GM23338 (cell line): ENCODE measurements at regions not wholly inside any gene's neighbourhood (a gene's known extent, or its start where the extent isn't known, plus 50 kb on each side); places are given as distances from the start of the nearest gene placed in this dataset.

Experiments used
- CREB1 ChIP-seq: fragments of 250-450 bp; sonication (Bioruptor Pico); IDR thresholded peaks from 2 replicates; pipeline ENCODE4 v1.5.0; 2020; ENCODE audit warnings: low read depth, mild to moderate bottlenecking, moderate library complexity
- EZH2 ChIP-seq: fragments of 200-600 bp; sonication (generic); IDR thresholded peaks from one replicate; pipeline ENCODE4 v1.8.0; 2017; ENCODE audit warnings: antibody characterized with exemption, mild to moderate bottlenecking, low read depth; ENCODE audit not compliant: unreplicated experiment
- EZH2phosphoT487 ChIP-seq: fragments of 200-600 bp; sonication (generic); IDR thresholded peaks from one replicate; pipeline ENCODE4 v1.8.1; 2018; ENCODE audit warnings: antibody characterized with exemption; ENCODE audit not compliant: unreplicated experiment
- JUNB ChIP-seq: IDR thresholded peaks from one replicate; pipeline ENCODE4 v1.6.1; 2016; ENCODE audit warnings: antibody characterized with exemption; ENCODE audit not compliant: unreplicated experiment
- NANOG ChIP-seq: IDR thresholded peaks from 2 replicates; pipeline ENCODE4 v1.6.1; 2016; ENCODE audit warnings: antibody characterized with exemption, borderline replicate concordance
- POLR2AphosphoS5 ChIP-seq: IDR thresholded peaks from 2 replicates; pipeline ENCODE4 v1.6.1; 2016; ENCODE audit warnings: antibody characterized with exemption, low read depth
- STAT1 ChIP-seq: IDR thresholded peaks from one replicate; pipeline ENCODE4 v1.6.1; 2016; ENCODE audit warnings: antibody characterized with exemption; ENCODE audit not compliant: unreplicated experiment
- ZNF114 ChIP-seq: fragments of 250-450 bp; sonication (Bioruptor Pico); IDR thresholded peaks from 2 replicates; pipeline ENCODE4 v1.5.0; 2020; ENCODE audit warnings: mild to moderate bottlenecking, moderate library complexity
- TF ChIP-seq, protein P1 (sequence below), 2 experiments: fragments of 200-600 bp in 1 of 2; sonication (generic) in 1 of 2; conservative IDR thresholded peaks; 2 replicates each; pipeline versions ENCODE4 v1.5.1 to v1.6.1; 2016 to 2017; ENCODE audit warnings: antibody characterized with exemption in 2 of 2, low read depth in 2 of 2, mild to moderate bottlenecking in 2 of 2, moderate library complexity in 1 of 2
- TF ChIP-seq, protein P2 (sequence below): IDR thresholded peaks from 2 replicates; pipeline ENCODE4 v1.6.1; 2016; ENCODE audit warnings: antibody characterized with exemption
- TF ChIP-seq, protein P3 (sequence below): IDR thresholded peaks from one replicate; pipeline ENCODE4 v1.6.1; 2018; ENCODE audit warnings: antibody characterized with exemption; ENCODE audit not compliant: unreplicated experiment
- TF ChIP-seq, protein P4 (sequence below): fragments of 250-450 bp; sonication (Bioruptor Pico); IDR thresholded peaks from 2 replicates; pipeline ENCODE4 v1.5.0; 2020; ENCODE audit warnings: mild to moderate bottlenecking, moderate library complexity

DNA sequence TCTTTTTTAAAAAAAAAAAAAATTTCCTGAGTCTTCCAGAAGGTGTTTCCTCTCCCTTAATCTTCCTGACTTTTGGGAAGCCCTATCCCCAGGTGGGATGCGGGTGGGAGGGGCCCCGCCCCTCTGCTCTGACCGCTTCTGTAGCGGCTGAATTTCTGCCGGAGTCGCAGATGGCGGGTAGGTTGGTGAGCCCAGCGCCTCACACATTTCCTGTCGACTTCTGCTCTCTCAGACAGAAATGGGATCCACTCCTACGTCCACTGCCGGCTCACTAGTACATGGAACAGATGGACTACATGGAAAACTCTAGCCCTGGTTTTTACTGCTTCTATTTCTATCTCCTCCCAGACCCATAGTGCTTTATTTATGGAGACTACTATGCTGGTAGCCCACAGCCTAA is 90.9 kb downstream of the NEUROD6 start:
- no peak for TF ChIP-seq POLR2AphosphoS5
- TF ChIP-seq, protein P1, sequence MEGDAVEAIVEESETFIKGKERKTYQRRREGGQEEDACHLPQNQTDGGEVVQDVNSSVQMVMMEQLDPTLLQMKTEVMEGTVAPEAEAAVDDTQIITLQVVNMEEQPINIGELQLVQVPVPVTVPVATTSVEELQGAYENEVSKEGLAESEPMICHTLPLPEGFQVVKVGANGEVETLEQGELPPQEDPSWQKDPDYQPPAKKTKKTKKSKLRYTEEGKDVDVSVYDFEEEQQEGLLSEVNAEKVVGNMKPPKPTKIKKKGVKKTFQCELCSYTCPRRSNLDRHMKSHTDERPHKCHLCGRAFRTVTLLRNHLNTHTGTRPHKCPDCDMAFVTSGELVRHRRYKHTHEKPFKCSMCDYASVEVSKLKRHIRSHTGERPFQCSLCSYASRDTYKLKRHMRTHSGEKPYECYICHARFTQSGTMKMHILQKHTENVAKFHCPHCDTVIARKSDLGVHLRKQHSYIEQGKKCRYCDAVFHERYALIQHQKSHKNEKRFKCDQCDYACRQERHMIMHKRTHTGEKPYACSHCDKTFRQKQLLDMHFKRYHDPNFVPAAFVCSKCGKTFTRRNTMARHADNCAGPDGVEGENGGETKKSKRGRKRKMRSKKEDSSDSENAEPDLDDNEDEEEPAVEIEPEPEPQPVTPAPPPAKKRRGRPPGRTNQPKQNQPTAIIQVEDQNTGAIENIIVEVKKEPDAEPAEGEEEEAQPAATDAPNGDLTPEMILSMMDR (conservative IDR thresholded peaks at IDR 0.05; ENCODE audit: low read depth in 2 of 2), result no peak
- TF ChIP-seq EZH2, result no peak
- TF ChIP-seq, protein P2, sequence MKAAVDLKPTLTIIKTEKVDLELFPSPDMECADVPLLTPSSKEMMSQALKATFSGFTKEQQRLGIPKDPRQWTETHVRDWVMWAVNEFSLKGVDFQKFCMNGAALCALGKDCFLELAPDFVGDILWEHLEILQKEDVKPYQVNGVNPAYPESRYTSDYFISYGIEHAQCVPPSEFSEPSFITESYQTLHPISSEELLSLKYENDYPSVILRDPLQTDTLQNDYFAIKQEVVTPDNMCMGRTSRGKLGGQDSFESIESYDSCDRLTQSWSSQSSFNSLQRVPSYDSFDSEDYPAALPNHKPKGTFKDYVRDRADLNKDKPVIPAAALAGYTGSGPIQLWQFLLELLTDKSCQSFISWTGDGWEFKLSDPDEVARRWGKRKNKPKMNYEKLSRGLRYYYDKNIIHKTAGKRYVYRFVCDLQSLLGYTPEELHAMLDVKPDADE, result no peak
- no peak for TF ChIP-seq NANOG
- TF ChIP-seq EZH2phosphoT487, result no peak
- TF ChIP-seq, protein P3, sequence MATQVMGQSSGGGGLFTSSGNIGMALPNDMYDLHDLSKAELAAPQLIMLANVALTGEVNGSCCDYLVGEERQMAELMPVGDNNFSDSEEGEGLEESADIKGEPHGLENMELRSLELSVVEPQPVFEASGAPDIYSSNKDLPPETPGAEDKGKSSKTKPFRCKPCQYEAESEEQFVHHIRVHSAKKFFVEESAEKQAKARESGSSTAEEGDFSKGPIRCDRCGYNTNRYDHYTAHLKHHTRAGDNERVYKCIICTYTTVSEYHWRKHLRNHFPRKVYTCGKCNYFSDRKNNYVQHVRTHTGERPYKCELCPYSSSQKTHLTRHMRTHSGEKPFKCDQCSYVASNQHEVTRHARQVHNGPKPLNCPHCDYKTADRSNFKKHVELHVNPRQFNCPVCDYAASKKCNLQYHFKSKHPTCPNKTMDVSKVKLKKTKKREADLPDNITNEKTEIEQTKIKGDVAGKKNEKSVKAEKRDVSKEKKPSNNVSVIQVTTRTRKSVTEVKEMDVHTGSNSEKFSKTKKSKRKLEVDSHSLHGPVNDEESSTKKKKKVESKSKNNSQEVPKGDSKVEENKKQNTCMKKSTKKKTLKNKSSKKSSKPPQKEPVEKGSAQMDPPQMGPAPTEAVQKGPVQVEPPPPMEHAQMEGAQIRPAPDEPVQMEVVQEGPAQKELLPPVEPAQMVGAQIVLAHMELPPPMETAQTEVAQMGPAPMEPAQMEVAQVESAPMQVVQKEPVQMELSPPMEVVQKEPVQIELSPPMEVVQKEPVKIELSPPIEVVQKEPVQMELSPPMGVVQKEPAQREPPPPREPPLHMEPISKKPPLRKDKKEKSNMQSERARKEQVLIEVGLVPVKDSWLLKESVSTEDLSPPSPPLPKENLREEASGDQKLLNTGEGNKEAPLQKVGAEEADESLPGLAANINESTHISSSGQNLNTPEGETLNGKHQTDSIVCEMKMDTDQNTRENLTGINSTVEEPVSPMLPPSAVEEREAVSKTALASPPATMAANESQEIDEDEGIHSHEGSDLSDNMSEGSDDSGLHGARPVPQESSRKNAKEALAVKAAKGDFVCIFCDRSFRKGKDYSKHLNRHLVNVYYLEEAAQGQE, result no peak
- TF ChIP-seq STAT1, result no peak
- no peak for TF ChIP-seq CREB1 (CRISPR knock-in tag)
- TF ChIP-seq JUNB, result no peak
- TF ChIP-seq, protein P4, sequence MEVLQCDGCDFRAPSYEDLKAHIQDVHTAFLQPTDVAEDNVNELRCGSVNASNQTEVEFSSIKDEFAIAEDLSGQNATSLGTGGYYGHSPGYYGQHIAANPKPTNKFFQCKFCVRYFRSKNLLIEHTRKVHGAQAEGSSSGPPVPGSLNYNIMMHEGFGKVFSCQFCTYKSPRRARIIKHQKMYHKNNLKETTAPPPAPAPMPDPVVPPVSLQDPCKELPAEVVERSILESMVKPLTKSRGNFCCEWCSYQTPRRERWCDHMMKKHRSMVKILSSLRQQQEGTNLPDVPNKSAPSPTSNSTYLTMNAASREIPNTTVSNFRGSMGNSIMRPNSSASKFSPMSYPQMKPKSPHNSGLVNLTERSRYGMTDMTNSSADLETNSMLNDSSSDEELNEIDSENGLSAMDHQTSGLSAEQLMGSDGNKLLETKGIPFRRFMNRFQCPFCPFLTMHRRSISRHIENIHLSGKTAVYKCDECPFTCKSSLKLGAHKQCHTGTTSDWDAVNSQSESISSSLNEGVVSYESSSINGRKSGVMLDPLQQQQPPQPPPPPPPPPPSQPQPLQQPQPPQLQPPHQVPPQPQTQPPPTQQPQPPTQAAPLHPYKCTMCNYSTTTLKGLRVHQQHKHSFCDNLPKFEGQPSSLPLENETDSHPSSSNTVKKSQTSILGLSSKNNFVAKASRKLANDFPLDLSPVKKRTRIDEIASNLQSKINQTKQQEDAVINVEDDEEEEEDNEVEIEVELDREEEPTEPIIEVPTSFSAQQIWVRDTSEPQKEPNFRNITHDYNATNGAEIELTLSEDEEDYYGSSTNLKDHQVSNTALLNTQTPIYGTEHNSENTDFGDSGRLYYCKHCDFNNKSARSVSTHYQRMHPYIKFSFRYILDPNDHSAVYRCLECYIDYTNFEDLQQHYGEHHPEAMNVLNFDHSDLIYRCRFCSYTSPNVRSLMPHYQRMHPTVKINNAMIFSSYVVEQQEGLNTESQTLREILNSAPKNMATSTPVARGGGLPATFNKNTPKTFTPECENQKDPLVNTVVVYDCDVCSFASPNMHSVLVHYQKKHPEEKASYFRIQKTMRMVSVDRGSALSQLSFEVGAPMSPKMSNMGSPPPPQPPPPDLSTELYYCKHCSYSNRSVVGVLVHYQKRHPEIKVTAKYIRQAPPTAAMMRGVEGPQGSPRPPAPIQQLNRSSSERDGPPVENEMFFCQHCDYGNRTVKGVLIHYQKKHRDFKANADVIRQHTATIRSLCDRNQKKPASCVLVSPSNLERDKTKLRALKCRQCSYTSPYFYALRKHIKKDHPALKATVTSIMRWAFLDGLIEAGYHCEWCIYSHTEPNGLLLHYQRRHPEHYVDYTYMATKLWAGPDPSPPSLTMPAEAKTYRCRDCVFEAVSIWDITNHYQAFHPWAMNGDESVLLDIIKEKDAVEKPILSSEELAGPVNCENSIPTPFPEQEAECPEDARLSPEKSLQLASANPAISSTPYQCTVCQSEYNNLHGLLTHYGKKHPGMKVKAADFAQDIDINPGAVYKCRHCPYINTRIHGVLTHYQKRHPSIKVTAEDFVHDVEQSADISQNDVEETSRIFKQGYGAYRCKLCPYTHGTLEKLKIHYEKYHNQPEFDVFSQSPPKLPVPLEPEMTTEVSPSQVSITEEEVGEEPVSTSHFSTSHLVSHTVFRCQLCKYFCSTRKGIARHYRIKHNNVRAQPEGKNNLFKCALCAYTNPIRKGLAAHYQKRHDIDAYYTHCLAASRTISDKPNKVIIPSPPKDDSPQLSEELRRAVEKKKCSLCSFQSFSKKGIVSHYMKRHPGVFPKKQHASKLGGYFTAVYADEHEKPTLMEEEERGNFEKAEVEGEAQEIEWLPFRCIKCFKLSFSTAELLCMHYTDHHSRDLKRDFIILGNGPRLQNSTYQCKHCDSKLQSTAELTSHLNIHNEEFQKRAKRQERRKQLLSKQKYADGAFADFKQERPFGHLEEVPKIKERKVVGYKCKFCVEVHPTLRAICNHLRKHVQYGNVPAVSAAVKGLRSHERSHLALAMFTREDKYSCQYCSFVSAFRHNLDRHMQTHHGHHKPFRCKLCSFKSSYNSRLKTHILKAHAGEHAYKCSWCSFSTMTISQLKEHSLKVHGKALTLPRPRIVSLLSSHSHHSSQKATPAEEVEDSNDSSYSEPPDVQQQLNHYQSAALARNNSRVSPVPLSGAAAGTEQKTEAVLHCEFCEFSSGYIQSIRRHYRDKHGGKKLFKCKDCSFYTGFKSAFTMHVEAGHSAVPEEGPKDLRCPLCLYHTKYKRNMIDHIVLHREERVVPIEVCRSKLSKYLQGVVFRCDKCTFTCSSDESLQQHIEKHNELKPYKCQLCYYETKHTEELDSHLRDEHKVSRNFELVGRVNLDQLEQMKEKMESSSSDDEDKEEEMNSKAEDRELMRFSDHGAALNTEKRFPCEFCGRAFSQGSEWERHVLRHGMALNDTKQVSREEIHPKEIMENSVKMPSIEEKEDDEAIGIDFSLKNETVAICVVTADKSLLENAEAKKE (CRISPR knock-in tag), result no peak
- no peak for TF ChIP-seq ZNF114 (CRISPR knock-in tag)
